ENCODE measurements at regions not wholly inside any gene's neighbourhood (a gene's known extent, or its start where the extent isn't known, plus 50 kb on each side); places are given as distances from the start of the nearest gene placed in this dataset.

- TF ChIP-seq EZH2 (IDR thresholded peaks at IDR 0.05) (no peak), POLR2AphosphoS5 (IDR thresholded peaks at IDR 0.05; ENCODE audit: borderline replicate concordance, low read depth, low read length) (no peak)
These were observed 454.1 kb upstream of the USP24 start for GRCh38 chr1:55669293-55669692.
